Gastroesophageal sphincter (tissue), 3 donors: ENCODE measurements at regions not wholly inside any gene's neighbourhood (a gene's known extent, or its start where the extent isn't known, plus 50 kb on each side); places are given as distances from the start of the nearest gene placed in this dataset.

ENCODE experiments used
- CTCF ChIP-seq, 4 experiments: fragments of 200-600 bp in 2 of 4; fragments of 450-650 bp in 2 of 4; sonication (generic) in 1 of 4; IDR thresholded peaks; one replicate each; pipeline ENCODE4 v1.5.1; 2017 to 2019; ENCODE audit warnings: antibody characterized with exemption in 4 of 4, mild to moderate bottlenecking in 2 of 4, moderate library complexity in 2 of 4
- POLR2A ChIP-seq, 2 donors: fragments of 450-650 bp; IDR thresholded peaks; one replicate each; pipeline ENCODE4 v1.6.1; 2017; ENCODE audit warnings: antibody characterized with exemption in 2 of 2, mild to moderate bottlenecking in 2 of 2, moderate library complexity in 1 of 2
- POLR2AphosphoS5 ChIP-seq: sonication (generic); formaldehyde crosslinking; IDR thresholded peaks from one replicate; pipeline ENCODE4 v1.6.1; 2017; ENCODE audit warnings: antibody characterized with exemption

- TF ChIP-seq CTCF (IDR thresholded peaks at IDR 0.05) (no peak), POLR2A (IDR thresholded peaks at IDR 0.05) (no peak), POLR2AphosphoS5 (no peak)
These were observed 647.8 kb upstream of the SLC35B3 start for GRCh38 chr6:9083108-9083507.
